Lower leg skin (tissue), 4 donors: ENCODE measurements at regions not wholly inside any gene's neighbourhood (a gene's known extent, or its start where the extent isn't known, plus 50 kb on each side); places are given as distances from the start of the nearest gene placed in this dataset.
"Not testable (repeated sequence)": the region's sequence is repeated elsewhere in the genome, so short reads cannot be mapped to it uniquely, and the experiment has no call there.

ENCODE experiments used
- DNase-seq, 2 donors: peaks; one replicate each; pipeline ENCODE4 v3.0.0-alpha.2; 2019; ENCODE audit warnings: low spot score in 2 of 2
- H3K4me3 ChIP-seq: fragments of 200-600 bp; sonication (generic); 2 replicates; pipeline ENCODE4 v1.5.1; 2017; ENCODE audit warnings: mild to moderate bottlenecking, low read depth; ENCODE audit not compliant: poor library complexity, severe bottlenecking
- CTCF ChIP-seq, 3 donors: fragments of 450-650 bp; IDR thresholded peaks; one replicate each; pipeline ENCODE4 v1.5.1; 2016; ENCODE audit warnings: antibody characterized with exemption in 3 of 3, mild to moderate bottlenecking in 3 of 3, moderate library complexity in 2 of 3
- POLR2A ChIP-seq, 2 donors: fragments of 450-650 bp; IDR thresholded peaks; one replicate each; pipeline ENCODE4 v1.6.1; 2016 to 2017; ENCODE audit warnings: antibody characterized with exemption in 2 of 2, mild to moderate bottlenecking in 1 of 2, moderate library complexity in 1 of 2
- WGBS, 2 donors: methylation state at CpG; one replicate each; pipeline ENCODE4 v1.1.5; 2018; 5-methylcytosine and 5-hydroxymethylcytosine counted together
- intact Hi-C: fragments of 100-400 bp; cut with DNase I; formaldehyde crosslinking; loops from one replicate; pipeline ENCODE4 v1.15.0; 2023; ENCODE audit warnings: low total_unique reads

- H3K4me3 ChIP-seq, result no peak overlapping the region
- DNase-seq, result no peak
- intact Hi-C loops, result no loop called here
- TF ChIP-seq POLR2A (IDR thresholded peaks at IDR 0.05) (no peak), CTCF (IDR thresholded peaks at IDR 0.05) (no peak)
- WGBS, 2 donors, result 68 to 74% methylated on average over 8 of the region's 8 CpGs
These were observed 108.5 kb downstream of the KCNK1 start for GRCh38 chr1:233722212-233722979.

- TF ChIP-seq CTCF (IDR thresholded peaks at IDR 0.05) (no peak), POLR2A (IDR thresholded peaks at IDR 0.05) (no peak)
- 93 to 95% methylated on average over 6 of the region's 6 CpGs for WGBS, 2 donors
- no peak for DNase-seq
- intact Hi-C loops, result no loop called here
- no peak overlapping the region for H3K4me3 ChIP-seq
These were observed 109.5 kb downstream of the KCNK1 start for GRCh38 chr1:233723387-233723786.

- intact Hi-C loops, H3K4me3 ChIP-seq, DNase-seq: not testable (repeated sequence)
- 92 to 94% methylated on average over 10 of the region's 10 CpGs for WGBS, 2 donors
These were observed 110.3 kb downstream of the KCNK1 start for GRCh38 chr1:233724131-233724631.

- TF ChIP-seq CTCF (IDR thresholded peaks at IDR 0.05) (no peak), POLR2A (IDR thresholded peaks at IDR 0.05) (no peak)
- H3K4me3 ChIP-seq, result no peak overlapping the region
- WGBS, 2 donors, result 87 to 91% methylated on average over 9 of the region's 9 CpGs
- no peak for DNase-seq
- intact Hi-C loops, result no loop called here
These were observed 111.5 kb downstream of the KCNK1 start for GRCh38 chr1:233725423-233725822.

GRCh38 chr1:233728721-233729120 lies 114.8 kb downstream of the KCNK1 start:
- H3K4me3 ChIP-seq, result no peak overlapping the region
- intact Hi-C loops, result no loop called here
- DNase-seq, result no peak
- TF ChIP-seq POLR2A (IDR thresholded peaks at IDR 0.05) (no peak), CTCF (IDR thresholded peaks at IDR 0.05) (no peak)
- WGBS, 2 donors, result 40 to 47% methylated on average over 4 of the region's 4 CpGs

- no peak for DNase-seq
- TF ChIP-seq CTCF (IDR thresholded peaks at IDR 0.05) (no peak), POLR2A (IDR thresholded peaks at IDR 0.05) (no peak)
- 78 to 82% methylated on average over 5 of the region's 5 CpGs for WGBS, 2 donors
- intact Hi-C loops, result no loop called here
- no peak overlapping the region for H3K4me3 ChIP-seq
These were observed 116.5 kb downstream of the KCNK1 start for GRCh38 chr1:233730380-233730779.
